H1 (cell line): ENCODE measurements at regions not wholly inside any gene's neighbourhood (a gene's known extent, or its start where the extent isn't known, plus 50 kb on each side); places are given as distances from the start of the nearest gene placed in this dataset.

ENCODE experiments used
- CTCF ChIA-PET: fragments of 300-600 bp; sonication (Branson Sonifier 250); formaldehyde crosslinking; loops from one replicate; lab custom pipeline; 2021; ENCODE audit not compliant: partially characterized antibody; lab: Charles Lee
- POLR2A ChIA-PET: fragments of 300-600 bp; sonication (Branson Sonifier 250); formaldehyde crosslinking; loops from one replicate; lab custom pipeline; 2021; ENCODE audit warnings: inconsistent platforms; ENCODE audit not compliant: partially characterized antibody; lab: Charles Lee
- DNase-seq, 2 experiments: peaks; one replicate each; pipeline versions ENCODE4 v3.0.0 to v3.0.0-alpha.2; 2010 to 2022; ENCODE audit warnings: low spot score in 2 of 2, low read depth in 1 of 2, mixed read lengths in 1 of 2
- FAIRE-seq: peaks from 2 replicates; lab custom pipeline; 2011; peaks lifted over from hg19 to GRCh38; lab: Jason Lieb, UNC
- H2AFZ ChIP-seq: 2 replicates; pipeline ENCODE4 v1.8.1; 2012; ENCODE audit warnings: low read length, inconsistent platforms
- H2AK5ac ChIP-seq: 2 replicates; pipeline ENCODE4 v1.6.1; 2013; ENCODE audit warnings: low read depth, low read length
- H2BK120ac ChIP-seq: replicated peaks from 2 replicates; pipeline ENCODE3; 2013; ENCODE audit warnings: low read depth, low read length, inconsistent platforms
- H2BK12ac ChIP-seq: 2 replicates; pipeline ENCODE4 v1.6.1; 2013; ENCODE audit warnings: low read depth, low read length
- H2BK15ac ChIP-seq: 2 replicates; pipeline ENCODE4 v1.6.1; 2013; ENCODE audit warnings: low read length
- H2BK20ac ChIP-seq: 2 replicates; pipeline ENCODE4 v1.6.1; 2013; ENCODE audit warnings: low read length
- H2BK5ac ChIP-seq: 2 replicates; pipeline ENCODE4 v1.6.1; 2013; ENCODE audit warnings: low read depth, low read length
- H3K14ac ChIP-seq: 2 replicates; pipeline ENCODE4 v1.6.1; 2013; ENCODE audit warnings: inconsistent platforms; ENCODE audit not compliant: insufficient read length
- H3K18ac ChIP-seq: 2 replicates; pipeline ENCODE4 v1.6.1; 2013; ENCODE audit warnings: low read length; ENCODE audit errors: extremely low read depth
- H3K23ac ChIP-seq: 2 replicates; pipeline ENCODE4 v1.6.1; 2013; ENCODE audit warnings: inconsistent platforms; ENCODE audit not compliant: insufficient read length
- H3K23me2 ChIP-seq: 2 replicates; pipeline ENCODE4 v1.6.1; 2013; ENCODE audit warnings: low read depth, low read length
- H3K27ac ChIP-seq: 2 replicates; pipeline ENCODE4 v1.6.1; 2011; ENCODE audit warnings: low read depth, low read length, inconsistent platforms
- H3K27me3 ChIP-seq, 4 experiments: replicated peaks in 1 of 4; 1 replicate in 1 of 4; 2 replicates in 3 of 4; pipeline versions ENCODE4 v1.6.1 to v1.8.1; 2011 to 2013; ENCODE audit warnings: low read length in 3 of 4, mild to moderate bottlenecking in 3 of 4, inconsistent platforms in 2 of 4, mixed read lengths in 2 of 4, moderate library complexity in 1 of 4; ENCODE audit not compliant: control insufficient read depth in 3 of 4, insufficient read depth in 3 of 4; ENCODE audit errors: extremely low read depth in 1 of 4
- H3K36me3 ChIP-seq, 4 experiments: 2 replicates each; pipeline versions ENCODE4 v1.6.1 to v1.8.1; 2011 to 2013; ENCODE audit warnings: mild to moderate bottlenecking in 4 of 4, low read length in 3 of 4, moderate library complexity in 2 of 4, control low read depth in 1 of 4, inconsistent platforms in 1 of 4; ENCODE audit not compliant: insufficient read depth in 4 of 4, control insufficient read depth in 2 of 4
- H3K4ac ChIP-seq: replicated peaks from 2 replicates; pipeline ENCODE3; 2013; ENCODE audit warnings: low read length, low read depth, mixed read lengths, inconsistent platforms; ENCODE audit not compliant: insufficient read length
- H3K4me1 ChIP-seq, 4 experiments: replicated peaks in 1 of 4; 1 replicate in 1 of 4; 2 replicates in 3 of 4; pipeline versions ENCODE4 v1.6.1 to v1.8.1; 2011 to 2013; ENCODE audit warnings: low read length in 3 of 4, inconsistent platforms in 2 of 4, mixed read lengths in 1 of 4; ENCODE audit not compliant: insufficient read depth in 4 of 4, control insufficient read depth in 3 of 4
- H3K4me2 ChIP-seq, 2 experiments: 2 replicates each; pipeline versions ENCODE4 v1.6.1 to v1.8.1; 2011 to 2013; ENCODE audit warnings: low read depth in 2 of 2, low read length in 2 of 2, control low read depth in 1 of 2, inconsistent platforms in 1 of 2, mild to moderate bottlenecking in 1 of 2; ENCODE audit not compliant: insufficient read depth in 1 of 2
- H3K4me3 ChIP-seq, 4 experiments: fragments of 200-600, 300-600 bp in 1 of 4; sonication (generic), shearing (Covaris generic), sonication (Bioruptor Twin) in 1 of 4; 2 replicates each; pipeline versions ENCODE4 v1.5.1 to v1.8.1; 2011 to 2016; ENCODE audit warnings: low read length in 4 of 4, low read depth in 3 of 4, control low read depth in 2 of 4, inconsistent platforms in 2 of 4, mild to moderate bottlenecking in 2 of 4, mixed read lengths in 1 of 4, moderate library complexity in 1 of 4; ENCODE audit not compliant: insufficient read depth in 2 of 4; ENCODE audit errors: extremely low read depth in 1 of 4
- H3K56ac ChIP-seq: replicated peaks from 2 replicates; pipeline ENCODE3; 2013; ENCODE audit warnings: low read depth, mild to moderate bottlenecking, mixed read lengths, low read length, inconsistent platforms; ENCODE audit not compliant: insufficient read length
- H3K79me1 ChIP-seq: 2 replicates; pipeline ENCODE4 v1.6.1; 2013; ENCODE audit warnings: low read depth, low read length, control low read depth
- H3K79me2 ChIP-seq, 2 experiments: 2 replicates each; pipeline versions ENCODE4 v1.6.1 to v1.8.1; 2012 to 2013; ENCODE audit warnings: low read length in 2 of 2, mild to moderate bottlenecking in 2 of 2, inconsistent platforms in 1 of 2; ENCODE audit not compliant: insufficient read depth in 2 of 2, control insufficient read depth in 1 of 2
- H3K9ac ChIP-seq, 4 experiments: replicated peaks in 1 of 4; 1 replicate in 1 of 4; 2 replicates in 3 of 4; pipeline versions ENCODE4 v1.6.1 to v1.8.1; 2011 to 2013; ENCODE audit warnings: low read depth in 3 of 4, low read length in 3 of 4, control low read depth in 2 of 4, mild to moderate bottlenecking in 2 of 4, moderate library complexity in 2 of 4, inconsistent platforms in 1 of 4; ENCODE audit errors: extremely low read depth in 1 of 4
- H3K9me3 ChIP-seq, 2 experiments: 2 replicates each; pipeline versions ENCODE4 v1.6.1 to v1.8.1; 2012 to 2013; ENCODE audit warnings: mild to moderate bottlenecking in 2 of 2, moderate library complexity in 2 of 2, control low read depth in 1 of 2, inconsistent platforms in 1 of 2, low read depth in 1 of 2, low read length in 1 of 2, mixed read lengths in 1 of 2; ENCODE audit not compliant: insufficient read depth in 2 of 2
- H4K20me1 ChIP-seq, 2 experiments: replicated peaks in 1 of 2; 2 replicates each; pipeline versions ENCODE3 to v1.8.1; 2011 to 2013; ENCODE audit warnings: inconsistent platforms in 2 of 2, low read length in 2 of 2, mild to moderate bottlenecking in 1 of 2; ENCODE audit not compliant: insufficient read depth in 2 of 2, control insufficient read depth in 1 of 2
- H4K5ac ChIP-seq: 2 replicates; pipeline ENCODE4 v1.6.1; 2013; ENCODE audit warnings: low read length, low read depth, mixed read lengths, inconsistent platforms; ENCODE audit not compliant: insufficient read length
- H4K8ac ChIP-seq: 2 replicates; pipeline ENCODE4 v1.8.0; 2013; ENCODE audit warnings: mild to moderate bottlenecking, moderate library complexity, low read length, inconsistent platforms; ENCODE audit not compliant: insufficient read depth; ENCODE audit errors: extremely low read depth
- H4K91ac ChIP-seq: replicated peaks from 2 replicates; pipeline ENCODE3; 2013; ENCODE audit warnings: low read length, mixed read lengths, inconsistent platforms; ENCODE audit not compliant: insufficient read length
- CTCF ChIP-seq, 3 experiments: IDR thresholded peaks; 1 replicate in 2 of 3; 2 replicates in 1 of 3; pipeline versions ENCODE4 v1.5.1 to v1.6.1; 2011; ENCODE audit warnings: low read length in 3 of 3, mild to moderate bottlenecking in 3 of 3, inconsistent platforms in 2 of 3, low read depth in 1 of 3, moderate library complexity in 1 of 3; ENCODE audit not compliant: insufficient read depth in 1 of 3; ENCODE audit errors: control extremely low read depth in 1 of 3
- FOSL1 ChIP-seq: IDR thresholded peaks from 2 replicates; pipeline ENCODE4 v1.6.1; 2011; ENCODE audit warnings: mild to moderate bottlenecking, low read depth, low read length, moderate library complexity; ENCODE audit not compliant: insufficient read depth
- MAFK ChIP-seq: IDR thresholded peaks from 2 replicates; pipeline ENCODE4 v1.6.1; 2012; ENCODE audit warnings: low read depth, mild to moderate bottlenecking, improper control_type of control experiment, low read length
- MAX ChIP-seq: IDR thresholded peaks from 2 replicates; pipeline ENCODE4 v1.6.1; 2012; ENCODE audit warnings: inconsistent platforms
- NANOG ChIP-seq: IDR thresholded peaks from 2 replicates; pipeline ENCODE4 v1.6.1; 2011; ENCODE audit warnings: low read length, low read depth, mild to moderate bottlenecking, inconsistent platforms; ENCODE audit not compliant: insufficient read depth, poor library complexity, severe bottlenecking
- RBBP5 ChIP-seq: IDR thresholded peaks from 2 replicates; pipeline ENCODE4 v1.7.1; 2012; ENCODE audit warnings: low read depth, mild to moderate bottlenecking, inconsistent platforms, low read length, moderate library complexity, borderline replicate concordance
- SIRT6 ChIP-seq: IDR thresholded peaks from one replicate; pipeline ENCODE4 v1.7.1; 2012; ENCODE audit warnings: low read length, inconsistent platforms
- SUZ12 ChIP-seq: fragments of 200-600 bp; sonication (generic); IDR thresholded peaks from 2 replicates; pipeline ENCODE4 v1.6.1; 2012; ENCODE audit warnings: mild to moderate bottlenecking, inconsistent platforms, low read length, moderate library complexity, mixed read lengths
- TEAD4 ChIP-seq: IDR thresholded peaks from 2 replicates; pipeline ENCODE4 v1.6.1; 2012; ENCODE audit warnings: low read depth, low read length, inconsistent platforms, mixed read lengths
- whole genome bisulfite sequencing, 2 experiments: shearing (Covaris generic) in 1 of 2; methylation state at CpG; one replicate each; pipeline versions ENCODE4 v1.1.6 to v1.1.7; 2013 to 2015; ENCODE audit warnings: low lambda C conversion rate in 2 of 2, mixed read lengths in 2 of 2, inconsistent platforms in 1 of 2, low coverage in 1 of 2, missing lambda C conversion rate in 1 of 2; ENCODE audit not compliant: insufficient replicate concordance in 2 of 2, insufficient coverage in 1 of 2, insufficient read length in 1 of 2; ENCODE audit errors: extremely low coverage in 1 of 2, missing lambda C conversion rate in 1 of 2; 5-methylcytosine and 5-hydroxymethylcytosine counted together

- Histone ChIP-seq H2AK5ac (no peak overlapping the region), H3K79me2 (no peaks in the 10 kb centered on the region), H3K27ac (no peak overlapping the region), H3K14ac (no peak overlapping the region), H3K18ac (no peak overlapping the region), H2BK12ac (no peak overlapping the region), H3K79me1 (no peaks in the 10 kb centered on the region), H2BK20ac (no peak overlapping the region), H4K20me1 (no peaks in the 10 kb centered on the region), H2BK5ac (no peak overlapping the region), H2BK15ac (no peak overlapping the region), H4K8ac (no peak overlapping the region), H2BK120ac (no peak overlapping the region), H3K23me2 (no peaks in the 10 kb centered on the region), H3K4me1 (no peaks in the 10 kb centered on the region), H3K4me2 (no peak overlapping the region), H3K27me3 (peaks cover 0 to 3% (median 0%) of the 10 kb centered on the region in 4 experiments; a peak in 2 of 7 replicates), H3K4me3 (no peak overlapping the region), H3K9ac (no peak overlapping the region), H2AFZ (no peak overlapping the region), H4K91ac (no peak overlapping the region), H3K9me3 (no peaks in the 10 kb centered on the region), H3K56ac (no peak overlapping the region), H3K36me3 (no peaks in the 10 kb centered on the region), H3K4ac (no peak overlapping the region), H4K5ac (no peak overlapping the region), H3K23ac (no peak overlapping the region)
- no peak for FAIRE-seq
- no peak for TF ChIP-seq TEAD4
- no peak for TF ChIP-seq NANOG
- no peak for TF ChIP-seq MAX
- no peak for TF ChIP-seq CTCF (IDR thresholded peaks at IDR 0.05; ENCODE audit: control extremely low read depth in 1 of 3, insufficient read depth in 1 of 3, low read depth in 1 of 3, low read length in 3 of 3)
- no peak for TF ChIP-seq MAFK
- TF ChIP-seq RBBP5: no peak
- no peak for TF ChIP-seq SIRT6
- TF ChIP-seq FOSL1: no peak
- TF ChIP-seq SUZ12: no peak
- POLR2A ChIA-PET: no interaction called here
- CTCF ChIA-PET: interaction anchor here (1.3 kb wide), 1 partner anchor 13 kb away, joined by 4 read pairs; no protein-coding TSS in a partner anchor
- WGBS, 2 experiments: 94% methylated on average over 1 of the region's 1 CpG; no CpG with 5 or more reads in 1 of the 2 experiments
- DNase-seq: no peak
Observed at GRCh38 chr9:84107995-84108394, 127.4 kb downstream of the RMI1 start.
